ENCODE measurements at regions not wholly inside any gene's neighbourhood (a gene's known extent, or its start where the extent isn't known, plus 50 kb on each side); places are given as distances from the start of the nearest gene placed in this dataset.

- H3K4me1 ChIP-seq: no peaks in the 10 kb centered on the region
- no peak overlapping the region for H3K4me3 ChIP-seq (replicated peaks in 1 of 3)
- H3K36me3 ChIP-seq: no peaks in the 10 kb centered on the region
- TF ChIP-seq, protein P1, sequence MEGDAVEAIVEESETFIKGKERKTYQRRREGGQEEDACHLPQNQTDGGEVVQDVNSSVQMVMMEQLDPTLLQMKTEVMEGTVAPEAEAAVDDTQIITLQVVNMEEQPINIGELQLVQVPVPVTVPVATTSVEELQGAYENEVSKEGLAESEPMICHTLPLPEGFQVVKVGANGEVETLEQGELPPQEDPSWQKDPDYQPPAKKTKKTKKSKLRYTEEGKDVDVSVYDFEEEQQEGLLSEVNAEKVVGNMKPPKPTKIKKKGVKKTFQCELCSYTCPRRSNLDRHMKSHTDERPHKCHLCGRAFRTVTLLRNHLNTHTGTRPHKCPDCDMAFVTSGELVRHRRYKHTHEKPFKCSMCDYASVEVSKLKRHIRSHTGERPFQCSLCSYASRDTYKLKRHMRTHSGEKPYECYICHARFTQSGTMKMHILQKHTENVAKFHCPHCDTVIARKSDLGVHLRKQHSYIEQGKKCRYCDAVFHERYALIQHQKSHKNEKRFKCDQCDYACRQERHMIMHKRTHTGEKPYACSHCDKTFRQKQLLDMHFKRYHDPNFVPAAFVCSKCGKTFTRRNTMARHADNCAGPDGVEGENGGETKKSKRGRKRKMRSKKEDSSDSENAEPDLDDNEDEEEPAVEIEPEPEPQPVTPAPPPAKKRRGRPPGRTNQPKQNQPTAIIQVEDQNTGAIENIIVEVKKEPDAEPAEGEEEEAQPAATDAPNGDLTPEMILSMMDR (IDR thresholded peaks at IDR 0.05): no peak
- no peak for TF ChIP-seq POLR2A (IDR thresholded peaks at IDR 0.05)
- no peaks in the 10 kb centered on the region for H3K9me3 ChIP-seq
- intact Hi-C loops (cut with DNase I): no loop called here
- no peak for DNase-seq
- WGBS, 2 donors: 58 to 65% methylated on average over 2 of the region's 2 CpGs
- no peak overlapping the region for H3K27ac ChIP-seq
- H3K27me3 ChIP-seq: no peaks in the 10 kb centered on the region
These were observed 142.6 kb downstream of the SATB1 start for GRCh38 chr3:18282507-18282906.

GRCh38 chr3:18279226-18279737 lies 145.9 kb downstream of the SATB1 start:
- Histone ChIP-seq H3K27ac (no peak overlapping the region), H3K27me3 (no peaks in the 10 kb centered on the region), H3K36me3 (no peaks in the 10 kb centered on the region), H3K4me1 (no peaks in the 10 kb centered on the region), H3K4me3 (replicated peaks in 1 of 3) (no peak overlapping the region), H3K9me3 (no peaks in the 10 kb centered on the region)
- no peak for DNase-seq
- intact Hi-C loops (cut with DNase I): no loop called here
- 88 to 94% methylated on average over 3 of the region's 3 CpGs for WGBS, 2 donors
- TF ChIP-seq POLR2A (IDR thresholded peaks at IDR 0.05): no peak

GRCh38 chr3:18264853-18265252 lies 160.3 kb downstream of the SATB1 start:
- Histone ChIP-seq H3K4me1 (no peaks in the 10 kb centered on the region), H3K9me3 (no peaks in the 10 kb centered on the region), H3K27me3 (no peaks in the 10 kb centered on the region), H3K27ac (no peak overlapping the region), H3K36me3 (no peaks in the 10 kb centered on the region), H3K4me3 (replicated peaks in 1 of 3) (no peak overlapping the region)
- intact Hi-C loops (cut with DNase I): no loop called here
- TF ChIP-seq, protein P1 (IDR thresholded peaks at IDR 0.05): no peak
- TF ChIP-seq POLR2A (IDR thresholded peaks at IDR 0.05): no peak
- DNase-seq: no peak
- 79 to 86% methylated on average over 1 of the region's 1 CpG for WGBS, 2 donors

DNA sequence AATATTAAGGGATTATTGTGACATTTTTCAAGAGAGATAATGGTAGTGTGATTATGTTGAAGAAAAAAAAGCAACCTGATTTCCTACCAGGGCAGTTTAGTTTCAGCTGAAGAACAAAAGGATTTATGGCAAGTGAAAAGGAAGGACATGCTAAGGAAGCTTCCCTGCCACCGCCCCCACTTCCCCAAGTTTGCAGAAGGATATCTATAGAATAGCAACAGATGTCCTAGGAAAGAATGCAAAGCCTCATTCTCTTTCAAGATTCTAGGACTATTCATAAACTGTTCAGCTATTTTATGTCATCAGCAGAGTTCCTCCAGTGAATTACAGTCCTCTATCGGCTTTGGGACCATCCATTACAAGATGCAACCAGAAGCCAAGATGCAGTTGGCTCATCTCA lies 160.8 kb downstream of the SATB1 start:
- no peak overlapping the region for H3K4me3 ChIP-seq (replicated peaks in 1 of 3)
- H3K27me3 ChIP-seq: no peaks in the 10 kb centered on the region
- no peaks in the 10 kb centered on the region for H3K9me3 ChIP-seq
- 63 to 77% methylated on average over 2 of the region's 2 CpGs for WGBS, 2 donors
- H3K4me1 ChIP-seq: no peaks in the 10 kb centered on the region
- no peaks in the 10 kb centered on the region for H3K36me3 ChIP-seq
- no peak for TF ChIP-seq POLR2A (IDR thresholded peaks at IDR 0.05)
- TF ChIP-seq, protein P1 (IDR thresholded peaks at IDR 0.05): no peak
- intact Hi-C loops (cut with DNase I): no loop called here
- H3K27ac ChIP-seq: no peak overlapping the region
- no peak for DNase-seq

DNA sequence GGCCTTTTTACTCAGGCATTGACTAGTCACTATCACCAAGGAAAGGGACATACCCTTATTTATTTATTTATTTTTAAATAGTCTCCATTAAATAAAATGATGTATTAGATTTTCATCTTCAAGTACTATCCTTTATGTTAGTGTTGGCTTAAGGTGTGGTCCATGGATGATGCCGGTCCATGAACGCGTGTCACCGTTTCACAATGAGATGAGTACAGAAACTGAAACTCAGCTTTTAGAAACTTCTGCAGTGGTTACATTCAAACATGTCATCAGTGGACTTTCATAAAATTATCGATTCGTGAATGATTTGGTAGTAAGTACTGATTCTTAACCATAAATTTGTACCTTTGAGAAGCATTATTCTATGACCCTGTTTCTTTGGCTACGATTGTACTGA lies 166.6 kb downstream of the SATB1 start:
- Histone ChIP-seq H3K4me1 (no peaks in the 10 kb centered on the region), H3K9me3 (no peaks in the 10 kb centered on the region), H3K36me3 (no peaks in the 10 kb centered on the region), H3K4me3 (replicated peaks in 1 of 3) (no peak overlapping the region), H3K27me3 (no peaks in the 10 kb centered on the region), H3K27ac (no peak overlapping the region)
- no peak for DNase-seq
- 85 to 86% methylated on average over 7 of the region's 7 CpGs for WGBS, 2 donors
- intact Hi-C loops (cut with DNase I): no loop called here
- TF ChIP-seq, protein P1 (IDR thresholded peaks at IDR 0.05): no peak
- no peak for TF ChIP-seq POLR2A (IDR thresholded peaks at IDR 0.05)

DNA sequence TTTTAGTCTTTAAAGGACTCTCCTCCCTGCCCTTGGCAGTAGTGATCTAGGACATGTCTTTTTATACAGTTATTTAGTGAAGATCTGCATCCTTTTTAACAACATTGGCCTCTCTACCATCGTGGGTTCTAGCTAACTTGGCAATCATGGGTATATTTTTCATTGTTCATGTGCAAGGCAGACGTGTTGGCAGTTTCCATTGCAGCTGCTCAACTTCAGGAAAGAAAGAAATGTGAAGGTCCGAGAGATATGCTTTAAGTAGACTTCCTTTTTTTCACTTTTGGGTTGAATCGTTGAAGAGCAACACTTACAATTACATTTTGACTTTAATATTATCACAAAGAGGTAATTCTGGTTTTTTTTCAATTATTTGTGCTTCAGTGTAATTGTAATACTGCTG lies 172.6 kb downstream of the SATB1 start:
- Histone ChIP-seq H3K4me3 (replicated peaks in 1 of 3) (no peak overlapping the region), H3K4me1 (no peaks in the 10 kb centered on the region), H3K36me3 (no peaks in the 10 kb centered on the region), H3K27ac (no peak overlapping the region), H3K9me3 (no peaks in the 10 kb centered on the region), H3K27me3 (no peaks in the 10 kb centered on the region)
- DNase-seq: no peak
- TF ChIP-seq, protein P1 (IDR thresholded peaks at IDR 0.05): no peak
- TF ChIP-seq POLR2A (IDR thresholded peaks at IDR 0.05): no peak
- intact Hi-C loops (cut with DNase I): no loop called here
- 69 to 72% methylated on average over 4 of the region's 4 CpGs for WGBS, 2 donors
